ENCODE measurements at regions not wholly inside any gene's neighbourhood (a gene's known extent, or its start where the extent isn't known, plus 50 kb on each side); places are given as distances from the start of the nearest gene placed in this dataset.
A peak's percentile ranks its signal among the peaks of the same experiment; 100 is the strongest.

DNA sequence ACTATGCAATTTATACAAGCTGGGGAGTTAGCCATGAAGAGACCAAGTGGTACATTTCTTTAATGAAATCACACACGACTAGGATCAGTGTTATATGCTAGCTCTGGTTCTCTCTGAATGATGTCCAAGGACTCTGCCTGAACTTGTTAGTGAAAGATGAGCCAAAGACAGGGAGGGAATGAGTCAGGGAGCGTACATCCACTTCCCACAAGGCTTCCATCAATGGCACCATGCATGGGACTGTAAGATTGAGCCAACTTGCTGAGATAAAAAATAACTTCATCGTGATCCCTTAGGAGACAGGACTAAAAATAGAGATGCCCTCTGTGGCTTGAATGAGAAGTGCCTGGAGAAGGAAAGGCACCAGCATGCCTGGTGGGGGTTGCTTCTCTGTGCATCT lies 629.7 kb downstream of the ACTR3B start:
- no peaks in the 10 kb centered on the region for H3K27me3 Mint-ChIP-seq (ENCODE audit: unreplicated experiment)
- H3K4me1 Mint-ChIP-seq (ENCODE audit: unreplicated experiment): no peaks in the 10 kb centered on the region
- H3K36me3 Mint-ChIP-seq (ENCODE audit: unreplicated experiment): no peaks in the 10 kb centered on the region
- TF ChIP-seq, protein P1, sequence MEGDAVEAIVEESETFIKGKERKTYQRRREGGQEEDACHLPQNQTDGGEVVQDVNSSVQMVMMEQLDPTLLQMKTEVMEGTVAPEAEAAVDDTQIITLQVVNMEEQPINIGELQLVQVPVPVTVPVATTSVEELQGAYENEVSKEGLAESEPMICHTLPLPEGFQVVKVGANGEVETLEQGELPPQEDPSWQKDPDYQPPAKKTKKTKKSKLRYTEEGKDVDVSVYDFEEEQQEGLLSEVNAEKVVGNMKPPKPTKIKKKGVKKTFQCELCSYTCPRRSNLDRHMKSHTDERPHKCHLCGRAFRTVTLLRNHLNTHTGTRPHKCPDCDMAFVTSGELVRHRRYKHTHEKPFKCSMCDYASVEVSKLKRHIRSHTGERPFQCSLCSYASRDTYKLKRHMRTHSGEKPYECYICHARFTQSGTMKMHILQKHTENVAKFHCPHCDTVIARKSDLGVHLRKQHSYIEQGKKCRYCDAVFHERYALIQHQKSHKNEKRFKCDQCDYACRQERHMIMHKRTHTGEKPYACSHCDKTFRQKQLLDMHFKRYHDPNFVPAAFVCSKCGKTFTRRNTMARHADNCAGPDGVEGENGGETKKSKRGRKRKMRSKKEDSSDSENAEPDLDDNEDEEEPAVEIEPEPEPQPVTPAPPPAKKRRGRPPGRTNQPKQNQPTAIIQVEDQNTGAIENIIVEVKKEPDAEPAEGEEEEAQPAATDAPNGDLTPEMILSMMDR (IDR thresholded peaks at IDR 0.05): no peak
- peak; percentile 17 for DNase-seq (ENCODE audit: extremely low spot score, unreplicated experiment)
- no peak overlapping the region for H3K27ac Mint-ChIP-seq (ENCODE audit: unreplicated experiment)
- peaks cover 70% of the 10 kb centered on the region for H3K9me3 Mint-ChIP-seq (ENCODE audit: unreplicated experiment)
- H3K4me3 Mint-ChIP-seq (ENCODE audit: unreplicated experiment): no peak overlapping the region

- H3K36me3 Mint-ChIP-seq (ENCODE audit: unreplicated experiment): no peaks in the 10 kb centered on the region
- H3K27ac Mint-ChIP-seq (ENCODE audit: unreplicated experiment): no peak overlapping the region
- peaks cover 68% of the 10 kb centered on the region for H3K9me3 Mint-ChIP-seq (ENCODE audit: unreplicated experiment)
- H3K27me3 Mint-ChIP-seq (ENCODE audit: unreplicated experiment): no peaks in the 10 kb centered on the region
- H3K4me1 Mint-ChIP-seq (ENCODE audit: unreplicated experiment): no peaks in the 10 kb centered on the region
- TF ChIP-seq, protein P1 (IDR thresholded peaks at IDR 0.05): no peak
- H3K4me3 Mint-ChIP-seq (ENCODE audit: unreplicated experiment): no peak overlapping the region
- DNase-seq (ENCODE audit: extremely low spot score, unreplicated experiment): peak; percentile 38
Measured at GRCh38 chr7:153390955-153391354, 631.4 kb downstream of the ACTR3B start.

DNA sequence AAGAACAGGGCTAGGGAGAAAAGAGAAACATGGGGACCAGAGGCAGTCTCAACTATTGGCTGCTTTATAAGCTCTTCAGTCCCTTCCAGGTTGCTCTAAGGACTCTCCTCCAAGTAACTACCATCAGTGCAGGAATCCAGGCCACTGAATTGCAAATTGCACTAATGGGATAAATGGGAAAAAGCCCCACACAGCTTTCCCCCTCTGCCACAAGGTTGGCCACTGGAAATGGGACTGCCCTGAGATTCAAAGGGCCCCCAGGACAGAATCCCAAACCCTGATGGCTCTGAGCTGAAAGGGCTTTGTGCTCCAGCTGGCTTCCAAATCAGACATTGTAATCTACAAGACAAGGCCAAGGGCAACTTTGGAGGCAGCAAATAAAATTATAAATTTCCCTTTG lies 633.2 kb downstream of the ACTR3B start:
- DNase-seq (ENCODE audit: extremely low spot score, unreplicated experiment): peak; percentile 60
- peaks cover 63% of the 10 kb centered on the region for H3K9me3 Mint-ChIP-seq (ENCODE audit: unreplicated experiment)
- TF ChIP-seq, protein P1 (IDR thresholded peaks at IDR 0.05): no peak
- no peak overlapping the region for H3K4me3 Mint-ChIP-seq (ENCODE audit: unreplicated experiment)
- no peak overlapping the region for H3K27ac Mint-ChIP-seq (ENCODE audit: unreplicated experiment)
- H3K27me3 Mint-ChIP-seq (ENCODE audit: unreplicated experiment): no peaks in the 10 kb centered on the region
- no peaks in the 10 kb centered on the region for H3K4me1 Mint-ChIP-seq (ENCODE audit: unreplicated experiment)
- no peaks in the 10 kb centered on the region for H3K36me3 Mint-ChIP-seq (ENCODE audit: unreplicated experiment)

DNA sequence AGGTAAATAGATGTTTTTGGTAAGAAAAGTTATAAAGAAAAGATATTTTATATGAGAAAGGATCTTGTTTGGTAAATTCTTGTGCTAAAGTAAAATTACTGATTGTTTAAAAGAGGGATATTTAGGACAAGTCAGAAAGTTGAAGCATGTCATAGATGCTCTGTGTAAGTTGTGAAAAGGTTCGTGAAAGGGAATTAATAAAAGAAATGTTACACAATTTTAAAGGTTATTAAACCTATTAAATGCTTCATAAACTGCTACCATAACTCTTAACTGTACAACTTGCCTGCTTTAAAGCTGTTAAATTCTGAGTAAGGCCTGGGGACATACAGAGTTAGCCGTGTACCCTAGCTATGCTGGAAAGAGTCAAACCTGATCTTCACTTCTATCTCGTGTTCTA lies 634.1 kb downstream of the ACTR3B start:
- no peaks in the 10 kb centered on the region for H3K4me1 Mint-ChIP-seq (ENCODE audit: unreplicated experiment)
- H3K9me3 Mint-ChIP-seq (ENCODE audit: unreplicated experiment): peaks cover 65% of the 10 kb centered on the region
- H3K4me3 Mint-ChIP-seq (ENCODE audit: unreplicated experiment): no peak overlapping the region
- H3K36me3 Mint-ChIP-seq (ENCODE audit: unreplicated experiment): no peaks in the 10 kb centered on the region
- H3K27ac Mint-ChIP-seq (ENCODE audit: unreplicated experiment): no peak overlapping the region
- no peaks in the 10 kb centered on the region for H3K27me3 Mint-ChIP-seq (ENCODE audit: unreplicated experiment)
- DNase-seq (ENCODE audit: extremely low spot score, unreplicated experiment): no peak
- TF ChIP-seq, protein P1 (IDR thresholded peaks at IDR 0.05): no peak

DNA sequence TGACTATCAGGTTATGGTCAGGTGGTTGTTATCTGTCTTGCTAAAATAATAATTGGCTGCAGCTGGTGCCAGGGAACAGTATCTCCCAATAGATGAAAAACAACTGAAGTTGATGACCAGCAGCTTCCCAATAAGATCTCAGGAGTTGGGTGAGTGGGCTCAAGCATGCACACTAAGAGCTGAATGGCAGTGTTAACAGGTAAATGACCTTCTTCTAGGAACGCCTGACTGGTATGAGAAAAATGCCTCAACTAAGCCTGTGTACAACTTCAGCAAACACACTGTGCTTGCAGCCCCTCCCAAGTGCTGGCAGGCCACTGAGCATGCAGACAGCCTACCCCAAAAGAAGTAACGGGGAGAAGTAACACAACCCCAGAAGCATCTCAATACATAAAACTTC lies 636.9 kb downstream of the ACTR3B start:
- no peak overlapping the region for H3K27ac Mint-ChIP-seq (ENCODE audit: unreplicated experiment)
- TF ChIP-seq, protein P1 (IDR thresholded peaks at IDR 0.05): no peak
- H3K4me1 Mint-ChIP-seq (ENCODE audit: unreplicated experiment): no peaks in the 10 kb centered on the region
- no peaks in the 10 kb centered on the region for H3K36me3 Mint-ChIP-seq (ENCODE audit: unreplicated experiment)
- DNase-seq (ENCODE audit: extremely low spot score, unreplicated experiment): peak; percentile 7
- H3K27me3 Mint-ChIP-seq (ENCODE audit: unreplicated experiment): no peaks in the 10 kb centered on the region
- H3K4me3 Mint-ChIP-seq (ENCODE audit: unreplicated experiment): no peak overlapping the region
- H3K9me3 Mint-ChIP-seq (ENCODE audit: unreplicated experiment): peaks cover 50% of the 10 kb centered on the region

Data from osteocyte (in vitro differentiated cells).